ENCODE measurements at regions not wholly inside any gene's neighbourhood (a gene's known extent, or its start where the extent isn't known, plus 50 kb on each side); places are given as distances from the start of the nearest gene placed in this dataset.

DNA sequence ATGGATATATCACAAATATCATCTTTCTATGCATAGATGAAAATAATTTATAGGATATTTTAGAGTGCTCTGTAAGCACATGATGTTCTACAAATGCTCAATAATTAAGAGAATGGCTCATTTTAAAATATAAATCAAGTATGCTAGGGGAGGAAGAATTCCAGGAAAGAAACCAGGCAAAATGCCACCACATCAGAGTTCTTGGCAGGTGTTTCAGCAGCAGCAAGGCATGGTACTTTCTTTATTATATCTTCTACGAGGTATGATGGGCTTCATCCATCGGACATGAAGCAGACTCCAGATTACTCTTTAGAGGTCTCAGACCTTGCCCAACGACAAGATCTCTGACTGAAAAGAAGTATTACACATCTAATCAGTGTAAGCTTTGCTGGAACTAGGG, 316.3 kb upstream of the ARRDC3 start:
- TF ChIP-seq CTCF (conservative IDR thresholded peaks at IDR 0.05) (no peak), ZFX (IDR thresholded peaks at IDR 0.05) (no peak)
- no peak overlapping the region for H3K27ac ChIP-seq

DNA sequence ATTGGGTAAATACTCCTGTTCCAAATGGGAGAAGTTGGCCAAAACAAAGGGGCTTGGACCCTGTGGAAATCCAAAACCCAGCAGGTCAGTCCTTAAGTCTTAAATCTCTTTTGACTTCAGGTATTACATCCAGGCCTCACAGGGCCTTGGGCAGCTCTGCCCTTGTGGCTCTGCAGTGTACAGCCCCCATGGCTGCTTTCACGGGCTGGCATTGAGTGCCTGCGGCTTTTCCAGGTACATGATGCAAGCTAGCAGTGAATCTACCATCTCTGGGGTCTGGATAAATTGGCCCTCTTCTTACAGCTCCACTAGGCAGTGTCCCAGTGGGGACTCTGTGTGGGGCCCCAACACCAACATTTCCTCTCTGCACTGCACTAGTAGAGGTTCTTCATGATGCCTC, 308.5 kb upstream of the ARRDC3 start:
- no peak overlapping the region for H3K27ac ChIP-seq
- TF ChIP-seq CTCF (conservative IDR thresholded peaks at IDR 0.05) (no peak), ZFX (IDR thresholded peaks at IDR 0.05) (no peak)

GRCh38 chr5:91690921-91691320, 307.8 kb upstream of the ARRDC3 start:
- TF ChIP-seq CTCF (conservative IDR thresholded peaks at IDR 0.05) (no peak), ZFX (IDR thresholded peaks at IDR 0.05) (no peak)
- H3K27ac ChIP-seq, result no peak overlapping the region

DNA sequence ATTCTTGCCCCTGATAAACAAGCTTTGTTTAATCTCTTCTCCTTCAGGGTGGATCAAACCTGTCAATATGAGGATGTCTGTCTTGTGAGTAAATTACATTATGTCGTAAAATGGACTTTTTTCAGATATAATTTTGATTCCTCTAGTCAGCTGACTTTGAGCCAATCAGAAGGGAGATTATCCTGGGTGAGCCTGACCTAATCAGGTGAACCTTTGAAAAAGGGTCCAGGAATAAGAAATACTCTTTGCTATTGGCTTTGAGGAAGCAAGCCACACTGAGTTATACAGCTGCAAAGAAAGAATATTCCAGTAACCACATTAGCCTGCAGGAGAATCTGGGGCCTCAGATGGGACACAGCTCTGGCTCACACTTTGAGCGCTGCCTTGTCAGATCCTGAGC, 304.3 kb upstream of the ARRDC3 start:
- no peak overlapping the region for H3K27ac ChIP-seq
- no peak for TF ChIP-seq ZFX (IDR thresholded peaks at IDR 0.05)
- no peak for TF ChIP-seq CTCF (conservative IDR thresholded peaks at IDR 0.05)

DNA sequence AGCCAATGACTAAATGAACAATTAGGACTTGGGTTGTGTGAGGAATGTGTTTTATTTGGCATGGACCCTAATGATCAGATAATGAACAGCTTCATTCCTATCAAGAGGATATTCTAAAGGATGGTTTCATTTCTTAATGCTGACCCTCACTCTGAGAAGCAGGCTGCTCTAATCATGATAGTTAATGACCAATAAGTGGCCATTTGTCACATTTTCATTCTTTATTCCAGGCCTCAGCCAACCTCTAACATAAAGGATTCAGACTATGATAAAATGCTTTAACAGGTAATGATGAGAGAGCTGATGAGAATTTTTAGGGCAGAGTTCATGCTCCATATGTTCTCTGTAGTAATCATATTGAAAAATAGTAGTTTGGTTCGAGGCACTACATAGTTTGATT, 301.5 kb upstream of the ARRDC3 start:
- no peak overlapping the region for H3K27ac ChIP-seq
- no peak for TF ChIP-seq CTCF (conservative IDR thresholded peaks at IDR 0.05)
- TF ChIP-seq ZFX (IDR thresholded peaks at IDR 0.05), result no peak

DNA sequence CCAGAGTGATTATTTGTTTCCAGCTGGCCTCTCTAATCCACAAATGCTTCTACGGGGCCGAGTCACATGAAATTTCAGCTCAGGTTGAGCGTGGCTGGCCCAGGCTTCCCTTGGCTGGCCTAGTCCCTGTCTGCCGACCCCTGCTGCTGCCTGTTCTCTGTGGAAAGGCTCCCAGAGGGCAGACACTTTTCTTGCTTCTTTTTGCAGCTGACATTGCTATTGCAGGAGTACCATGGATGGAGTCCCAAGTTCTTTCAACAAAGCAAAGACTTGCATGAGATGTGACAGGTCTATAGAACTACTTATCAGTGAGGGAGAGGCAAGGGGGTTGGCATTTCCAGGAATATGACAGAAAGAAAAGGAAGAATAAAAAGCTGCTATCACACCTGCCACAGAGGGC, 287.4 kb upstream of the ARRDC3 start:
- H3K27ac ChIP-seq, result no peak overlapping the region
- TF ChIP-seq ZFX (IDR thresholded peaks at IDR 0.05), result no peak
- no peak for TF ChIP-seq CTCF (conservative IDR thresholded peaks at IDR 0.05)

GRCh38 chr5:91670122-91670521, 287.0 kb upstream of the ARRDC3 start:
- no peak overlapping the region for H3K27ac ChIP-seq
- no peak for TF ChIP-seq ZFX (IDR thresholded peaks at IDR 0.05)
- no peak for TF ChIP-seq CTCF (conservative IDR thresholded peaks at IDR 0.05)
